ENCODE measurements at regions not wholly inside any gene's neighbourhood (a gene's known extent, or its start where the extent isn't known, plus 50 kb on each side); places are given as distances from the start of the nearest gene placed in this dataset.
"Not testable (repeated sequence)": the region's sequence is repeated elsewhere in the genome, so short reads cannot be mapped to it uniquely, and the experiment has no call there.

- no peak for TF ChIP-seq CTCF (IDR thresholded peaks at IDR 0.05)
- no peak for DNase-seq (ENCODE audit: low spot score)
- Histone ChIP-seq H3K4me3 (no peak overlapping the region), H3K27ac (no peak overlapping the region), H3K9me3 (no peaks in the 10 kb centered on the region), H3K4me1 (no peaks in the 10 kb centered on the region), H3K36me3 (no peaks in the 10 kb centered on the region), H3K27me3 (no peaks in the 10 kb centered on the region)
Observed at GRCh38 chr1:55301912-55302311, 86.7 kb upstream of the USP24 start.

- no peak overlapping the region for H3K4me3 ChIP-seq
- no peak overlapping the region for H3K27ac ChIP-seq
Observed at GRCh38 chr1:55300975-55301374, 85.8 kb upstream of the USP24 start.

GRCh38 chr1:55298167-55298894 lies 83.2 kb upstream of the USP24 start:
- no peak for TF ChIP-seq CTCF (IDR thresholded peaks at IDR 0.05)
- no peak for DNase-seq (ENCODE audit: low spot score)

More at GRCh38 chr1:55300975-55301374, 85.8 kb upstream of the USP24 start:
- TF ChIP-seq CTCF (IDR thresholded peaks at IDR 0.05): no peak
- no peaks in the 10 kb centered on the region for H3K4me1 ChIP-seq
- no peaks in the 10 kb centered on the region for H3K9me3 ChIP-seq
- DNase-seq (ENCODE audit: low spot score): no peak
- H3K27me3 ChIP-seq: no peaks in the 10 kb centered on the region
- H3K36me3 ChIP-seq: no peaks in the 10 kb centered on the region

GRCh38 chr1:55296247-55296646 lies 81.1 kb upstream of the USP24 start:
- H3K4me1 ChIP-seq; H3K36me3 ChIP-seq; H3K9me3 ChIP-seq; DNase-seq (ENCODE audit: low spot score); H3K4me3 ChIP-seq; H3K27ac ChIP-seq; H3K27me3 ChIP-seq: not testable (repeated sequence)

More at GRCh38 chr1:55298167-55298894, 83.2 kb upstream of the USP24 start:
- no peak overlapping the region for H3K27ac ChIP-seq
- H3K9me3 ChIP-seq: no peaks in the 10 kb centered on the region
- H3K27me3 ChIP-seq: no peaks in the 10 kb centered on the region
- no peaks in the 10 kb centered on the region for H3K4me1 ChIP-seq
- H3K36me3 ChIP-seq: no peaks in the 10 kb centered on the region
- no peak overlapping the region for H3K4me3 ChIP-seq

- Histone ChIP-seq H3K27ac (no peak overlapping the region), H3K27me3 (no peaks in the 10 kb centered on the region), H3K9me3 (no peaks in the 10 kb centered on the region), H3K4me3 (no peak overlapping the region), H3K36me3 (no peaks in the 10 kb centered on the region), H3K4me1 (no peaks in the 10 kb centered on the region)
- no peak for DNase-seq (ENCODE audit: low spot score)
- TF ChIP-seq CTCF (IDR thresholded peaks at IDR 0.05): no peak
Observed at GRCh38 chr1:55289614-55290013, 74.5 kb upstream of the USP24 start.

- no peak for DNase-seq (ENCODE audit: low spot score)
- Histone ChIP-seq H3K27me3 (no peaks in the 10 kb centered on the region), H3K4me1 (no peaks in the 10 kb centered on the region), H3K27ac (no peak overlapping the region), H3K4me3 (no peak overlapping the region), H3K9me3 (no peaks in the 10 kb centered on the region), H3K36me3 (no peaks in the 10 kb centered on the region)
- no peak for TF ChIP-seq CTCF (IDR thresholded peaks at IDR 0.05)
Observed at GRCh38 chr1:55289042-55289441, 73.9 kb upstream of the USP24 start.
